ENCODE measurements at regions not wholly inside any gene's neighbourhood (a gene's known extent, or its start where the extent isn't known, plus 50 kb on each side); places are given as distances from the start of the nearest gene placed in this dataset.

DNA sequence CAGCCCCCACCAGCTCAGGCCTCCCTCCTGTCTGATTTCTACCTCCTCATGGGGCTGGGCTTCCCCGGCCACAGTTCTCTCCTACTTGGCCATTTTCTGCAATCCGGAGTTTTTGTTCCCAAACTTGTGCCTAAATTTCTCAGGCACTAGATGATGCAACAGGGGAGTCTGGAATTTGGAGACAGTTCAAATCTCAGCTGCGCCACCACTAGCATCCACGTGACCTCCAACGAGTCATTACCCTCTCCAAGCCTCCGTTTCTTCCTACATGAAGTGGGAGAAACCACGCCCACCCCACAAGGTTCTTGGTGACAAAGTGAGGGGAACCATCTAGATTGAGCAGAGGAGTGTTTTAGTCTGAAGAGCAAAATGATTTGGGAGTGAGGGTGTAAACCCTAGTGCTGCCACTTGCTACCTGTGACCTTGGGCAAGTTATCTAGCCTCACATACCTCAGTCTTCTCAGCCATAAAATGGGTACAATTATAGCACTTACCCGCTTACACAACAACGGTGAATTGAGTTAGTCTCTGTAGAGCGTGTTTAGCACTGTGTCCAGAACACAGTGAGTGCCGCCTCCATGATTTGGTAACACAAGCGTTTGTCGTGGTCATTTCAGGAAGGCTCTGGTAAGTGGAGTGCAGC, 61.4 kb upstream of the ASAP2 start:
- no peak for TF ChIP-seq EP300 (IDR thresholded peaks at IDR 0.05)
- TF ChIP-seq, protein P1, sequence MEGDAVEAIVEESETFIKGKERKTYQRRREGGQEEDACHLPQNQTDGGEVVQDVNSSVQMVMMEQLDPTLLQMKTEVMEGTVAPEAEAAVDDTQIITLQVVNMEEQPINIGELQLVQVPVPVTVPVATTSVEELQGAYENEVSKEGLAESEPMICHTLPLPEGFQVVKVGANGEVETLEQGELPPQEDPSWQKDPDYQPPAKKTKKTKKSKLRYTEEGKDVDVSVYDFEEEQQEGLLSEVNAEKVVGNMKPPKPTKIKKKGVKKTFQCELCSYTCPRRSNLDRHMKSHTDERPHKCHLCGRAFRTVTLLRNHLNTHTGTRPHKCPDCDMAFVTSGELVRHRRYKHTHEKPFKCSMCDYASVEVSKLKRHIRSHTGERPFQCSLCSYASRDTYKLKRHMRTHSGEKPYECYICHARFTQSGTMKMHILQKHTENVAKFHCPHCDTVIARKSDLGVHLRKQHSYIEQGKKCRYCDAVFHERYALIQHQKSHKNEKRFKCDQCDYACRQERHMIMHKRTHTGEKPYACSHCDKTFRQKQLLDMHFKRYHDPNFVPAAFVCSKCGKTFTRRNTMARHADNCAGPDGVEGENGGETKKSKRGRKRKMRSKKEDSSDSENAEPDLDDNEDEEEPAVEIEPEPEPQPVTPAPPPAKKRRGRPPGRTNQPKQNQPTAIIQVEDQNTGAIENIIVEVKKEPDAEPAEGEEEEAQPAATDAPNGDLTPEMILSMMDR (IDR thresholded peaks at IDR 0.05): no peak
- TF ChIP-seq POLR2AphosphoS5 (IDR thresholded peaks at IDR 0.05): peak in 1 of 2 donors; percentile 27
- no peak for TF ChIP-seq POLR2A (IDR thresholded peaks at IDR 0.05; ENCODE audit: low read depth)
- no peaks in the 10 kb centered on the region for H3K27me3 ChIP-seq
- peaks cover 10 to 31% (median 28%) of the 10 kb centered on the region in 4 donors for H3K4me1 ChIP-seq
- no peaks in the 10 kb centered on the region for H3K9me3 ChIP-seq
- H3K36me3 ChIP-seq: no peaks in the 10 kb centered on the region
- H3K27ac ChIP-seq (replicated peaks in 1 of 4): peak overlapping the region in 1 of 4 donors; percentile 47
- no peak for DNase-seq (ENCODE audit: extremely low spot score)
- intact Hi-C loops (cut with DNase I): loop anchor here (5.0 kb wide), 1 partner anchor 52 kb away; no protein-coding TSS in a partner anchor
- no peak overlapping the region for H3K4me3 ChIP-seq
- 74% methylated on average over 12 of the region's 13 CpGs for WGBS

DNA sequence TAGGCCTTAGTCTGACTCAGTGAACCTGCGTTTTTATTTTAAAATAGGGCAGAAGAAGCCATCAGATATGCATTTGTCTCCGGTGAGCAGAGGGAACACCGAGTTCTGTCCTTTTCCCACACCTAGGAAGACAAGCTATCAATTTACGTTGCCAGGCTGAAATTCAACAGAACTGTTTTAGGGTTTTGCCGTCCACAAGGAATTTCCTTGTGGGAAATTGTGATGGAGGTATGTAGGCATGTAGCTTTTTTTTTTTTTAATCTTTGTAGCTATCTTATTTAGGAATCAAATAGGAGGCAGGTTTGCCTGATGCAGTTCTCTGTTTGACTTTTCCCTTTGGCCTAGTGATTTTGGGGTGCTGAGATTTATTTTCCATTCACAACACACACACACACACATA, 62.0 kb upstream of the ASAP2 start:
- DNase-seq (ENCODE audit: extremely low spot score): no peak
- TF ChIP-seq POLR2AphosphoS5 (IDR thresholded peaks at IDR 0.05) (peak in 1 of 2 donors; percentile 7), POLR2A (IDR thresholded peaks at IDR 0.05; ENCODE audit: low read depth) (no peak), EP300 (IDR thresholded peaks at IDR 0.05) (peak; percentile 25)
- Histone ChIP-seq H3K27me3 (no peaks in the 10 kb centered on the region), H3K36me3 (no peaks in the 10 kb centered on the region), H3K27ac (replicated peaks in 1 of 4) (peak overlapping the region in 1 of 4 donors; percentile 47), H3K9me3 (no peaks in the 10 kb centered on the region), H3K4me1 (peaks cover 10 to 32% (median 30%) of the 10 kb centered on the region in 4 donors), H3K4me3 (no peak overlapping the region)
- intact Hi-C loops (cut with DNase I): loop anchor here (5.0 kb wide), 2 partner anchors 53 to 278 kb away; partner anchors contain the start of genes CPSF3 and ITGB1BP1
- WGBS: 82% methylated on average over 5 of the region's 5 CpGs

DNA sequence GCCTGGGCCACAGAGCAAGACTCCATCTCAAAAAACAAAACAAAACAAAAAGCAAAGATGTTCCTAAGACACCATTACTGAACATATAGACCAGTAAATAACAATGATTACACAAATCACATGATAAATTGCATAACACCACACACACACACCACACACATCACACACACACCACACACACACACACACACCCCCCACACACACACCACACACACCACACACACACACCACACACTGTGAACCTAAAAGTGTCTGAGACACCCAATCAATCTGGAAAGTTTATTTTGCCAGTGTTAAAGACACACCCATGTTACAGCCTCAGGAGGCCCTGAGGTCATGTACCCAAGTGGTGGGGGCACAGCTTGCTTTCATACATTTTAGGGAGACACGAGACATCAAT, 62.6 kb upstream of the ASAP2 start:
- Histone ChIP-seq H3K4me1 (peaks cover 10 to 33% (median 30%) of the 10 kb centered on the region in 4 donors), H3K9me3 (no peaks in the 10 kb centered on the region), H3K4me3 (no peak overlapping the region), H3K36me3 (no peaks in the 10 kb centered on the region), H3K27ac (replicated peaks in 1 of 4) (peak overlapping the region in 1 of 4 donors; percentile 47), H3K27me3 (no peaks in the 10 kb centered on the region)
- no peak for TF ChIP-seq EP300 (IDR thresholded peaks at IDR 0.05)
- TF ChIP-seq POLR2A (IDR thresholded peaks at IDR 0.05; ENCODE audit: low read depth): no peak
- TF ChIP-seq POLR2AphosphoS5 (IDR thresholded peaks at IDR 0.05): no peak
- TF ChIP-seq, protein P1 (IDR thresholded peaks at IDR 0.05): no peak
- intact Hi-C loops (cut with DNase I): loop anchor here (5.0 kb wide), 1 partner anchor 278 kb away; the partner anchor contains the start of genes CPSF3 and ITGB1BP1
- 100% methylated on average over 1 of the region's 1 CpG for WGBS
- DNase-seq (ENCODE audit: extremely low spot score): no peak

DNA sequence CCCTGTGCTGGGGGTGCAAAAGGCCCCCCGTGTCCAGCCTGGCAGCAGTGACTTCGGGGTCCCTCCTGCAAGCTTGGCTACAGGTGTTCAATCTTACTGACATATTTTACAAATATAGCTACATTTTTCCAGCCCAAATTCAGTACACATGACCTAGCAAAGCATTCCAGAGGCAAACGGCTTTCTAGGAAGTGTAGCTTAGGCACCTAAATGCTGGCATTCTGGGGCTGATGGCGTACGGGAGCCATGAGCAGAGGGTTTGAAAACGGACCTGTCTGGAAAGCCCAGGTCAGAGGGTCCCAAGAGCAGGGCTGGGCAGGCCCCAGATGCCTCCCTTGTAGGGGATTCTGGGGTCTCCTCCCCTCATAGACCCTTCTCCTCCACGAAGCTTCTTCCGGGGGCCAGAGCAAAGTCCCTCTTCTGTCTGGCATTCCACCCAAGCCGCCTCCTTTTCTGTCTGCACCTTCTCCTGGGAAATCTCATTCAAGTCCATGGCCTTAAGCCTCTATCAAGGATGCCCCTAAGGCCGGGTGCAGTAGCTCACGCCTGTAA, 63.3 kb upstream of the ASAP2 start:
- H3K4me1 ChIP-seq: peaks cover 10 to 33% (median 30%) of the 10 kb centered on the region in 4 donors
- peak overlapping the region; percentile 60 to 66 (median 62) for H3K27ac ChIP-seq (replicated peaks in 1 of 4)
- intact Hi-C loops (cut with DNase I): loop anchor here (2.0 to 5.0 kb wide), 2 partner anchors 63 to 279 kb away; partner anchors contain the start of genes ASAP2, CPSF3 and ITGB1BP1
- TF ChIP-seq EP300 (IDR thresholded peaks at IDR 0.05) (no peak), POLR2AphosphoS5 (IDR thresholded peaks at IDR 0.05) (no peak), POLR2A (IDR thresholded peaks at IDR 0.05; ENCODE audit: low read depth) (no peak)
- TF ChIP-seq, protein P1 (IDR thresholded peaks at IDR 0.05): no peak
- WGBS: 68% methylated on average over 8 of the region's 11 CpGs
- H3K27me3 ChIP-seq: no peaks in the 10 kb centered on the region
- H3K9me3 ChIP-seq: no peaks in the 10 kb centered on the region
- H3K4me3 ChIP-seq: peak overlapping the region; percentile 14 to 37 (median 31)
- H3K36me3 ChIP-seq: no peaks in the 10 kb centered on the region
- no peak for DNase-seq (ENCODE audit: extremely low spot score)

Data from esophagus muscularis mucosa (tissue), 4 donors.